ENCODE measurements at regions not wholly inside any gene's neighbourhood (a gene's known extent, or its start where the extent isn't known, plus 50 kb on each side); places are given as distances from the start of the nearest gene placed in this dataset.

GRCh38 chr6:22476811-22477390, 92.5 kb upstream of the HDGFL1 start (continued):
- TF ChIP-seq NR1H2 (CRISPR knock-in tag; IDR thresholded peaks at IDR 0.05) (no peak), GABPB1 (CRISPR knock-in tag; IDR thresholded peaks at IDR 0.05) (no peak), SP1 (CRISPR knock-in tag; conservative IDR thresholded peaks at IDR 0.05) (no peak), CREM (CRISPR knock-in tag; IDR thresholded peaks at IDR 0.05) (no peak), NFATC4 (CRISPR knock-in tag; IDR thresholded peaks at IDR 0.05) (no peak), CBFB (CRISPR knock-in tag; IDR thresholded peaks at IDR 0.05; ENCODE audit: low read depth) (no peak), AFF4 (CRISPR knock-in tag; IDR thresholded peaks at IDR 0.05; ENCODE audit: borderline replicate concordance) (no peak), ZBTB21 (CRISPR knock-in tag; IDR thresholded peaks at IDR 0.05; ENCODE audit: borderline replicate concordance) (no peak)

DNA sequence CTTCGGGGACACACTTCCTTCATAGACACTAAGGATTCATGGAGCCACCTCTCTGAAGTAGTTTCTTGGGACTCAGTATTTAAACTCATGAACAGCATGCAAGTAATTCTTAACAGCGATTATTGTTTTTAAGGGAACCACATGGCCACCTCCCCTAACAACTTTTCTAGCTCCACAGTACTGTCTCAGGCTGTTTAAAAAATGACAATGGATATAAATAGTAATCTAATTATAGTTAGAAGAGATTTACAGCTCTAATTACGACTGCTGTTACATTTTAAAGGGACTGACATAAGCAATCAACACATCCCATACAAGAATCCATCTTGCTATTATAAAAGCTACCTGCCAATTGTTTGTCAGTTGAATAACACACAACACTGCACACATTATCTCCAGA, 72.1 kb upstream of the HDGFL1 start:
- TF ChIP-seq ZBTB21 (CRISPR knock-in tag; IDR thresholded peaks at IDR 0.05; ENCODE audit: borderline replicate concordance): no peak
- TF ChIP-seq E2F4 (CRISPR knock-in tag; IDR thresholded peaks at IDR 0.05; ENCODE audit: borderline replicate concordance, low read depth): no peak
- TF ChIP-seq NR3C1 (CRISPR knock-in tag; conservative IDR thresholded peaks at IDR 0.05; ENCODE audit: low read depth): no peak
- TF ChIP-seq, protein P1, sequence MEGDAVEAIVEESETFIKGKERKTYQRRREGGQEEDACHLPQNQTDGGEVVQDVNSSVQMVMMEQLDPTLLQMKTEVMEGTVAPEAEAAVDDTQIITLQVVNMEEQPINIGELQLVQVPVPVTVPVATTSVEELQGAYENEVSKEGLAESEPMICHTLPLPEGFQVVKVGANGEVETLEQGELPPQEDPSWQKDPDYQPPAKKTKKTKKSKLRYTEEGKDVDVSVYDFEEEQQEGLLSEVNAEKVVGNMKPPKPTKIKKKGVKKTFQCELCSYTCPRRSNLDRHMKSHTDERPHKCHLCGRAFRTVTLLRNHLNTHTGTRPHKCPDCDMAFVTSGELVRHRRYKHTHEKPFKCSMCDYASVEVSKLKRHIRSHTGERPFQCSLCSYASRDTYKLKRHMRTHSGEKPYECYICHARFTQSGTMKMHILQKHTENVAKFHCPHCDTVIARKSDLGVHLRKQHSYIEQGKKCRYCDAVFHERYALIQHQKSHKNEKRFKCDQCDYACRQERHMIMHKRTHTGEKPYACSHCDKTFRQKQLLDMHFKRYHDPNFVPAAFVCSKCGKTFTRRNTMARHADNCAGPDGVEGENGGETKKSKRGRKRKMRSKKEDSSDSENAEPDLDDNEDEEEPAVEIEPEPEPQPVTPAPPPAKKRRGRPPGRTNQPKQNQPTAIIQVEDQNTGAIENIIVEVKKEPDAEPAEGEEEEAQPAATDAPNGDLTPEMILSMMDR (IDR thresholded peaks at IDR 0.05): no peak
- TF ChIP-seq IRF2 (CRISPR knock-in tag; IDR thresholded peaks at IDR 0.05; ENCODE audit: borderline replicate concordance, low read depth): no peak
- TF ChIP-seq ZNF416 (CRISPR knock-in tag; IDR thresholded peaks at IDR 0.05): no peak
- no peak for TF ChIP-seq E2F5 (CRISPR knock-in tag; IDR thresholded peaks at IDR 0.05)
- TF ChIP-seq ZNF671 (CRISPR knock-in tag; IDR thresholded peaks at IDR 0.05): no peak
- TF ChIP-seq, protein P2, sequence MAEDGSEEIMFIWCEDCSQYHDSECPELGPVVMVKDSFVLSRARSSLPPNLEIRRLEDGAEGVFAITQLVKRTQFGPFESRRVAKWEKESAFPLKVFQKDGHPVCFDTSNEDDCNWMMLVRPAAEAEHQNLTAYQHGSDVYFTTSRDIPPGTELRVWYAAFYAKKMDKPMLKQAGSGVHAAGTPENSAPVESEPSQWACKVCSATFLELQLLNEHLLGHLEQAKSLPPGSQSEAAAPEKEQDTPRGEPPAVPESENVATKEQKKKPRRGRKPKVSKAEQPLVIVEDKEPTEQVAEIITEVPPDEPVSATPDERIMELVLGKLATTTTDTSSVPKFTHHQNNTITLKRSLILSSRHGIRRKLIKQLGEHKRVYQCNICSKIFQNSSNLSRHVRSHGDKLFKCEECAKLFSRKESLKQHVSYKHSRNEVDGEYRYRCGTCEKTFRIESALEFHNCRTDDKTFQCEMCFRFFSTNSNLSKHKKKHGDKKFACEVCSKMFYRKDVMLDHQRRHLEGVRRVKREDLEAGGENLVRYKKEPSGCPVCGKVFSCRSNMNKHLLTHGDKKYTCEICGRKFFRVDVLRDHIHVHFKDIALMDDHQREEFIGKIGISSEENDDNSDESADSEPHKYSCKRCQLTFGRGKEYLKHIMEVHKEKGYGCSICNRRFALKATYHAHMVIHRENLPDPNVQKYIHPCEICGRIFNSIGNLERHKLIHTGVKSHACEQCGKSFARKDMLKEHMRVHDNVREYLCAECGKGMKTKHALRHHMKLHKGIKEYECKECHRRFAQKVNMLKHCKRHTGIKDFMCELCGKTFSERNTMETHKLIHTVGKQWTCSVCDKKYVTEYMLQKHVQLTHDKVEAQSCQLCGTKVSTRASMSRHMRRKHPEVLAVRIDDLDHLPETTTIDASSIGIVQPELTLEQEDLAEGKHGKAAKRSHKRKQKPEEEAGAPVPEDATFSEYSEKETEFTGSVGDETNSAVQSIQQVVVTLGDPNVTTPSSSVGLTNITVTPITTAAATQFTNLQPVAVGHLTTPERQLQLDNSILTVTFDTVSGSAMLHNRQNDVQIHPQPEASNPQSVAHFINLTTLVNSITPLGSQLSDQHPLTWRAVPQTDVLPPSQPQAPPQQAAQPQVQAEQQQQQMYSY (CRISPR knock-in tag; IDR thresholded peaks at IDR 0.05): no peak
- no peak for TF ChIP-seq GTF2I (CRISPR knock-in tag; conservative IDR thresholded peaks at IDR 0.05)
- TF ChIP-seq KAT7 (CRISPR knock-in tag; IDR thresholded peaks at IDR 0.05; ENCODE audit: borderline replicate concordance): no peak
- no peak for TF ChIP-seq ZNF138 (CRISPR knock-in tag; conservative IDR thresholded peaks at IDR 0.05)
- TF ChIP-seq ETV6 (CRISPR knock-in tag; IDR thresholded peaks at IDR 0.05): no peak
- Mint-ChIP-seq H3K4me3 (no peak overlapping the region), H3K27ac (no peak overlapping the region), H3K27me3 (ENCODE audit: low read depth) (no peaks in the 10 kb centered on the region), H3K9me3 (no peaks in the 10 kb centered on the region), H3K36me3 (no peaks in the 10 kb centered on the region), H3K4me1 (no peaks in the 10 kb centered on the region)
- ATAC-seq: no peak
- ChIA-PET POLR2A (no interaction called here), CTCF (no interaction called here)
- DNase-seq (ENCODE audit: low spot score): no peak
